Fibroblast of skin of left biceps (primary cell): ENCODE measurements at regions not wholly inside any gene's neighbourhood (a gene's known extent, or its start where the extent isn't known, plus 50 kb on each side); places are given as distances from the start of the nearest gene placed in this dataset.

Experiments
- DNase-seq, 2 experiments: peaks; one replicate each; pipeline ENCODE4 v3.0.0-alpha.2; 2013; ENCODE audit warnings: low read depth in 2 of 2

GRCh38 chr11:70868341-70868885 lies 384.0 kb downstream of the SHANK2 start:
- no peak for DNase-seq

DNA sequence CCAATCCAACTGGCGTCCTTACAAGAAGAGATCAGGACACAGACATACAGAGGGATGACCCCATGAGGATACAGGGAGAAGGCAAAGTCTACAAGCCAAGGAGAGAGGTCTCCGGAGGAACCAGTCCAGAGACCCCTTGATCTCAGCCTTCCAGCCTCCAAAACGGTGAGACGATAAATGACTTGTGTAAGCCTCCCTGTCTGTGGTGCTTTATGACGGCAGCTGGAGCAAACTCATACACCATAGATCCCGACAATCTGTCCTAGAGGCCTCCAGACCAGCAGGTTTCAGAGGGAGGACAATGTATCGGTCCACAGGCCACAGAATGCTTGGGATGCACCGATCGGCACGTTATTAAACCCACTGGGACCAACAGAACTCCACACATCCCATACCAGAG lies 383.3 kb downstream of the SHANK2 start:
- DNase-seq, result no peak

DNA sequence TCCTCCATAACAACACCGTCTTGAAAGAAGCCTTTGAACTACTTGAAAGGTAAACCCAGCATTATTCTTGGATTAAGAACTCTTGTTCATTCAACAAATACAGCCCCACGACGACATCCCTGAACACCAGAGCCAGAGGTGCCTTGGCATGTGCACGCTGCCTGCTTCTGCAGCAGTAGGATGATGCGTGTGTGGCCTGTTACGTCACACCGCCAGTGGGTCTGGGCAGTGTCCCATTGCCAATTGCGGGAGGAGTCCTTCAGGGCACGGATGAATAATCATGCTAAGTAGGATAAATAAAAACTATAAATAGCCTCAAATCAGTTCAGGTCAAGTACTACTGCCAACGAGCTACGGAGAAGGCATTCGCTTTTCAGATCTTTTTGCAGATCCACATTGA lies 380.5 kb downstream of the SHANK2 start:
- no peak for DNase-seq

GRCh38 chr11:70872299-70872698 lies 380.1 kb downstream of the SHANK2 start:
- DNase-seq, result no peak

- no peak for DNase-seq
These were observed 379.2 kb downstream of the SHANK2 start for GRCh38 chr11:70872955-70873735.

DNA sequence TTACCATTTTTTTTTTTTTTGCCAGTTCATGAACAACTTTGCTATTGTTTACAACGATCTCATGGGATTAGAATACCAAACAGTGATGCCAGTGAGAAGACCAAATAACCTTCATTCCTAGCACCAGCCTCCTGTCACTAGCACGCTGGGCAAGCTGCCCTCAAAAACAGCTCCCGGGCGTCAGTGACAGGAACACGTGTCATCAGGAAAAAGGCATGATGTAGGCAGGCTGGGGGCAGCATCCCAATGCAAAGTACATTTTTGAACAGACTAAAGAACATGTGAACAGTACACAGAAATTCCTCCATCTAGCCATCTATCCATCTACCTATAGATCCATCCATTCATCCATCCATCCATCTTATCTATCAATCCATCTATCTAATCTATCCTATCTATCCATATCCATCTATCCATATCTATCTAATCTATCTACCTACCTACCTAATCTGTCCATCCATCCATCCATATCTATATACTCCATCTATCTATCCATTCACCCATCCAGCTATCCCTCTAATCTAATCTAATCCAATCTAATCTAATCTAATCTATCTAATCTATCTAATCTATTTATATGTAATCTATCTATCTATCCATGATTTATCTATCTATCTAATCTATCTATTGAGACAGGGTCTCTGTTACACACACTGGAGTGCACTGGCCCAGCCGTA lies 378.5 kb downstream of the SHANK2 start:
- no peak for DNase-seq

DNA sequence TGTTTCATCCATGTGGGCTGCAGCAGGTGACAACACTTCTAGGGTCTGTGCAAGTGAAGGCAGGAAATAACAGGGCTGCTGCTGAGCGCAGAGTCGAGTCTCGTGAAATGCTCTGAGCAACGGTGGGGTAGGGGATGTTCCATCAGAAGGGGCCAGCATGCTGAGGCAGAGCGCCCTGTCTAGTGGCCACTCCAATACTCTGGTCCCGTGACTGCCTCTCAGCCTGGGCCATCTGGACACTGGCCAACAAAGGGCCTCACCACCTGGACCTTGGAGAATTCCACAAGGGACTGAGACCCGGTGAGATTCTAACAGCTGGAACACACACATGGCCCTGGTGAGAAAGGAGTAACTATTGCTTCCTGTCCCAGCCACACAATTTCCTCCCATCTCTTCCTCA lies 375.7 kb downstream of the SHANK2 start:
- DNase-seq, result no peak

- no peak for DNase-seq
These were observed 375.2 kb downstream of the SHANK2 start for GRCh38 chr11:70877151-70877550.

DNA sequence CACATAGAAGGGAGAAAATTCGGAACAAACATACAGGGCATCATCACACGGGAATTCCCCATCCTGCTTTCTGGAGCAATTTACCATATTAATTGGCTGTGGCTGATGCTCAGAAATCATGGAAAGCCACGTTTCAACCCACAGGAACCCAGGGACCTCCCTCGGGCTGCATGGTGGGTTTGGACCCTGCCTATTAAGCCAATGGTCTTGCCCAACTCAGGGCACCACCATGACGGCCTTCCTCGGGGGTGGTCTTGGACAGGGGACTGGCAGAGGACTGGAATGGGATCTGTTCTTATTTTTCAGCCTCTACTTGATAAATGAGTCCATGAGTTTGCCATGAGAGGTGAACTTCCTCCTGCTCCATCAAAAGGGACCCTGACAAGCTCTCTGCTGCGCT lies 374.0 kb downstream of the SHANK2 start:
- DNase-seq, result no peak

- DNase-seq, result no peak
These were observed 372.6 kb downstream of the SHANK2 start for GRCh38 chr11:70879601-70880285.

DNA sequence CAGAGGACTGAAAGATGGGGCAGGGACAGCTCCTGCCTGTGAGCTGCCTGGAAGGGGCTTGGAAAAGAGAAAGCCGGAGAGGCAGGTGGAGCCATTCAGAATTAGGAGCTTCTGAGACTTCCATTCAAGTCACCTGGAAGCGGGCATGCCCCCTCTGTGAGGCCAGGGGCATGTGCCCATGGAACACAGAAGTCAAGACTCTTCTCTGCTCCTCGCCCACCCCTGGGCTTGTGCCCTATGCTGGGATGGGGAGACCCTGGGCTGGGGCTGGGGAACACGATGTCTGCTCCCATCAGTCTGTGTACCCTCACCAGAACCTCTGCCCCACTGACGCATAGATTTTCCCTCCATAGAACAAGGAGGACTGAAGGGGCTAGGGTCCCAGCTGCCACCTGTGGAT lies 372.0 kb downstream of the SHANK2 start:
- no peak for DNase-seq

DNA sequence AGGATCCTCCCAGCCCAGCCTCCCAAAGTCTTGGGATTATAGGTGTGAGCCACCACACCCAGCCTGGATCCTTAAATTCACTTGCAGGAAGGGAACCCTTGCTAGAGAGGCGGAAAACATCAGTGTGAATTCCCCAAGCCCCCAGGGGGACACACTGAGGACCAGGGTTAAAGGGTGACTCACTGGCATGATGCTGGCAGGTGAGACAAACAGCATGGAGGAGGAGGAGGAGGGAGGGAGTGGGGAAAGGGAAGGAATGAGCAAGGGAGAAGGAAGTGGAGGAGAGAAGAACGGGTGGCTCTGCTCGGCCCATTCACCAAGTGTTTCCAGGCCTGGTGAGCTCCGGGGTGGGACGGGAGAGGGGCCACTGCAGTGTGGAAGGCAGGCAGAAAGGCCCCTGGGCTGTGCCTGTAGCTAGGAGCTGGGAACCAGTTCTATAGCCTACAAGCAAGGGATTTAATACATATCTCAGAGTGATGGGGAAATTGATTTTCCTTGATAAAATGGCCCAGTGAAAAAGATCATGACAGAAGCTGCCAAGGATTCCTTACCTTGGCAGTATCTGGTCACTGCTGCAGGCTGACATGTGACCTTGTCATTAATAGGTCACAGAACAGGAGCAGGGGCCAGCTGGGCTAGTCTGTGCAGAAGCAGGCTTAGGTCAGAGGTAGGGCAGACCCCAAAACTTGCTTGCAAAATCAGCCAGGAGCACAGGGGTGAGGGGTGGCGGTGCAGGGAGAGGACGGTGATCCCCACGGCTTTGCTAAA lies 370.2 kb downstream of the SHANK2 start:
- DNase-seq, result no peak

GRCh38 chr11:70882716-70883085 lies 369.7 kb downstream of the SHANK2 start:
- no peak for DNase-seq

GRCh38 chr11:70883323-70883940 lies 368.9 kb downstream of the SHANK2 start:
- DNase-seq, result no peak

GRCh38 chr11:70883973-70884623 lies 368.3 kb downstream of the SHANK2 start:
- DNase-seq, result no peak

- DNase-seq, result no peak
These were observed 366.8 kb downstream of the SHANK2 start for GRCh38 chr11:70885281-70886231.

DNA sequence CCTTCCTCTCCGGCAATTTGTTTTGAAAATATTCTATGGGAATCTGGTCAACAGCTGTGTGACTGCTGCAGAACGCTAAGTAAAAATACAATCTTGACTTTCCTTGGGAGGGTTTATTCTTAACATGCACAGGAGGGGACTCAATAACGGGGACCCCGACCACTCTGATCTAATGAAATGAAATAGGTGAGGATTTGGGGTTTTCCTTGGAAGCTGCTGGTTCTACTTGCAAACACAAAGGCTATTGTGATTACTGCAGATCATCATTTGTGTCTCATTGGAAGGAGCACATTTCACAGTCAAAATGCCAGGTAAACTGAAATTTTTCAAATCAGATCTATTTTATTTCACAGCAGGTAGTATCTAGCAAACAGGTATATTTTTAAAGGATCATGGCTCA lies 366.1 kb downstream of the SHANK2 start:
- DNase-seq, result no peak

GRCh38 chr11:70886676-70887541 lies 365.5 kb downstream of the SHANK2 start:
- DNase-seq, result no peak

GRCh38 chr11:70887542-70887827 lies 364.9 kb downstream of the SHANK2 start:
- no peak for DNase-seq
